ENCODE measurements at regions not wholly inside any gene's neighbourhood (a gene's known extent, or its start where the extent isn't known, plus 50 kb on each side); places are given as distances from the start of the nearest gene placed in this dataset.

DNA sequence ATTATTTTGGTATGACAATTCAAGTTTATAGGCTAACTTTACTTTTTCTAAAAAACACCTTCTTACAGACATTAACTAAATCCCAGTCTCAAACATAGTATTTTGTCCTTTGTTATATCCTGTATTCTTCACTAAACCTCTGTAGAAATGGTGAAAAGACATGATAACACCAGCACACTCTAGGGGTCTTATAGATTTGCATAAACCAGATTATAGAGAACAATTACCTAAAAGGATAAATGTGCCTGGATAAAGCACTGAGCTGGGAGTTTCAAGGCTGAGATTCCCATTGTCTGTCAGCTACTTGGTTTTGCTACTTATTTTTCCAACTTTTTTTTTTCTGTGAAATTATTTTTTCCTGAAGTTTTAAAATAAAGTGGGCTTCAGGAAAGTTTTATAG is 1288.6 kb upstream of the TMPRSS15 start:
- DNase-seq = no peak
- Histone ChIP-seq H3K9me3 (ENCODE audit: insufficient read depth, low read length, severe bottlenecking) (peaks cover 2% of the 10 kb centered on the region), H3K9ac (ENCODE audit: low read depth, low read length) (no peak overlapping the region), H4K20me1 (ENCODE audit: insufficient read depth, low read length) (no peaks in the 10 kb centered on the region), H3K27ac (ENCODE audit: low read length) (no peak overlapping the region), H3K27me3 (ENCODE audit: insufficient read depth, low read length, poor library complexity) (no peaks in the 10 kb centered on the region), H3K4me3 (ENCODE audit: low read depth in 1 of 2, low read length in 2 of 2) (no peak overlapping the region), H3K79me2 (ENCODE audit: insufficient read depth, low read length) (no peaks in the 10 kb centered on the region), H3K4me1 (ENCODE audit: insufficient read depth, low read length) (no peaks in the 10 kb centered on the region), H2AFZ (ENCODE audit: low read depth, low read length) (no peak overlapping the region), H3K4me2 (ENCODE audit: insufficient read depth, low read length) (no peak overlapping the region), H3K36me3 (ENCODE audit: insufficient read depth, low read length) (no peaks in the 10 kb centered on the region)
- no peak for ATAC-seq (ENCODE audit: insufficient read depth, low read depth)
- TF ChIP-seq CTCF (IDR thresholded peaks at IDR 0.05; ENCODE audit: borderline replicate concordance, extremely low read depth, low read length, poor library complexity, severe bottlenecking) (no peak), EZH2 (IDR thresholded peaks at IDR 0.05; ENCODE audit: borderline replicate concordance, low read depth, low read length, severe bottlenecking) (no peak)

DNA sequence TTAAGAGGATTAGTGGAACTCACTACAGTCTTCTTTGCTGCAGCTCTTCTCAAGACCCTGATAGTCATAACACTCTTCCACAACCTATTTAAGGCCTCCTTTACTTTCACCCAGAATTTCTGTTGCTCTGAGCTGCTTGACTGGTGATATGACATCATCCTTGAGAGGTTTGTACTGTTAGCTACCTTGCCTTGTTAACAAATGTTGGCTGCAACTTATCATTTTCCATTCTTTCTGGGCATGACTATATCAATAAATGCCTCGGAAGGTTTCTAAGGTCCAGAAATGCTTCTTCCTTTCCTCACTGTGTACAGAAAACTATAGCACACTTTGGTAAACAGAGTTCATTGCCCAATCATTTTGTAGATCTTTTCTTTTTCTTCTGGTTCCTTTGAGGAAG is 1292.2 kb upstream of the TMPRSS15 start:
- Histone ChIP-seq H3K27me3 (ENCODE audit: insufficient read depth, low read length, poor library complexity) (no peaks in the 10 kb centered on the region), H3K4me1 (ENCODE audit: insufficient read depth, low read length) (no peaks in the 10 kb centered on the region), H3K36me3 (ENCODE audit: insufficient read depth, low read length) (no peaks in the 10 kb centered on the region), H3K4me3 (ENCODE audit: low read depth in 1 of 2, low read length in 2 of 2) (no peak overlapping the region), H2AFZ (ENCODE audit: low read depth, low read length) (no peak overlapping the region), H3K27ac (ENCODE audit: low read length) (no peak overlapping the region), H3K79me2 (ENCODE audit: insufficient read depth, low read length) (no peaks in the 10 kb centered on the region), H4K20me1 (ENCODE audit: insufficient read depth, low read length) (no peaks in the 10 kb centered on the region), H3K9me3 (ENCODE audit: insufficient read depth, low read length, severe bottlenecking) (peaks cover 2% of the 10 kb centered on the region), H3K9ac (ENCODE audit: low read depth, low read length) (no peak overlapping the region), H3K4me2 (ENCODE audit: insufficient read depth, low read length) (no peak overlapping the region)
- ATAC-seq (ENCODE audit: insufficient read depth, low read depth) = no peak
- TF ChIP-seq CTCF (IDR thresholded peaks at IDR 0.05; ENCODE audit: borderline replicate concordance, extremely low read depth, low read length, poor library complexity, severe bottlenecking) = no peak
- no peak for TF ChIP-seq EZH2 (IDR thresholded peaks at IDR 0.05; ENCODE audit: borderline replicate concordance, low read depth, low read length, severe bottlenecking)
- no peak for DNase-seq

- no peak for ATAC-seq (ENCODE audit: insufficient read depth, low read depth)
- Histone ChIP-seq H4K20me1 (ENCODE audit: insufficient read depth, low read length) (no peaks in the 10 kb centered on the region), H3K4me1 (ENCODE audit: insufficient read depth, low read length) (no peaks in the 10 kb centered on the region), H3K9me3 (ENCODE audit: insufficient read depth, low read length, severe bottlenecking) (no peaks in the 10 kb centered on the region), H3K36me3 (ENCODE audit: insufficient read depth, low read length) (no peaks in the 10 kb centered on the region), H3K79me2 (ENCODE audit: insufficient read depth, low read length) (no peaks in the 10 kb centered on the region), H3K4me2 (ENCODE audit: insufficient read depth, low read length) (no peak overlapping the region), H3K9ac (ENCODE audit: low read depth, low read length) (no peak overlapping the region), H3K4me3 (ENCODE audit: low read depth in 1 of 2, low read length in 2 of 2) (no peak overlapping the region), H2AFZ (ENCODE audit: low read depth, low read length) (no peak overlapping the region), H3K27me3 (ENCODE audit: insufficient read depth, low read length, poor library complexity) (no peaks in the 10 kb centered on the region), H3K27ac (ENCODE audit: low read length) (no peak overlapping the region)
- TF ChIP-seq EZH2 (IDR thresholded peaks at IDR 0.05; ENCODE audit: borderline replicate concordance, low read depth, low read length, severe bottlenecking) (no peak), CTCF (IDR thresholded peaks at IDR 0.05; ENCODE audit: borderline replicate concordance, extremely low read depth, low read length, poor library complexity, severe bottlenecking) (no peak)
- no peak for DNase-seq
Measured at GRCh38 chr21:19700476-19700875, 1296.9 kb upstream of the TMPRSS15 start.

DNA sequence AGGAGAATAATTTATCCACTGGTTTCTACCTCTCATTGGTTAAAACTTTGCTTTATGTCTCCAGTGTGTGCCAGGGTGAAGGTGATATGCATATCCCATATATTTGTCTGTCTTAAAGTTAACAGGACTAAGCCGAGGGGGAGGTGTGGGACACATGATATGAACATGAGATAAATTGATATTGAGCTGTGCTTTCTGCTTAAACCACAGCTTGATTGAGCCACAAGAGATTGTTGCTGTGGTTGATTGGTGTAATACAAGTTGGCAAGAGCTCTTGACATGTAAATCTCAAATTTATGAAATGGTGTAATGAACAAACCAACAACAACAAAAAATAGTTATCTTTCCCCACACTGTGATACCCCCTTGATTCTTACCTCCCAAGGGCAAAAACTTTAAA is 1295.5 kb upstream of the NCAM2 start:
- Histone ChIP-seq H2AFZ (ENCODE audit: low read depth, low read length) (no peak overlapping the region), H3K4me2 (ENCODE audit: insufficient read depth, low read length) (no peak overlapping the region), H3K4me1 (ENCODE audit: insufficient read depth, low read length) (no peaks in the 10 kb centered on the region), H3K9me3 (ENCODE audit: insufficient read depth, low read length, severe bottlenecking) (no peaks in the 10 kb centered on the region), H3K27me3 (ENCODE audit: insufficient read depth, low read length, poor library complexity) (no peaks in the 10 kb centered on the region), H3K27ac (ENCODE audit: low read length) (no peak overlapping the region), H3K36me3 (ENCODE audit: insufficient read depth, low read length) (no peaks in the 10 kb centered on the region), H3K9ac (ENCODE audit: low read depth, low read length) (no peak overlapping the region), H3K4me3 (ENCODE audit: low read depth in 1 of 2, low read length in 2 of 2) (no peak overlapping the region), H4K20me1 (ENCODE audit: insufficient read depth, low read length) (no peaks in the 10 kb centered on the region), H3K79me2 (ENCODE audit: insufficient read depth, low read length) (no peaks in the 10 kb centered on the region)
- ATAC-seq (ENCODE audit: insufficient read depth, low read depth) (no peak), DNase-seq (no peak)
- TF ChIP-seq EZH2 (IDR thresholded peaks at IDR 0.05; ENCODE audit: borderline replicate concordance, low read depth, low read length, severe bottlenecking) (no peak), CTCF (IDR thresholded peaks at IDR 0.05; ENCODE audit: borderline replicate concordance, extremely low read depth, low read length, poor library complexity, severe bottlenecking) (no peak)

Data from DND-41 (cell line).